BE2C (cell line): ENCODE measurements at regions not wholly inside any gene's neighbourhood (a gene's known extent, or its start where the extent isn't known, plus 50 kb on each side); places are given as distances from the start of the nearest gene placed in this dataset.

Source experiments
- DNase-seq: peaks from one replicate; pipeline ENCODE4 v3.0.0-alpha.2; 2020
- H3K27me3 ChIP-seq: fragments of 250-450 bp; sonication (Bioruptor Pico); 2 replicates; pipeline ENCODE4 v1.5.1; 2020; ENCODE audit warnings: mild to moderate bottlenecking
- H3K36me3 ChIP-seq: fragments of 250-450 bp; sonication (Bioruptor Pico); 2 replicates; pipeline ENCODE4 v1.5.1; 2020; ENCODE audit warnings: mild to moderate bottlenecking
- H3K4me1 ChIP-seq: fragments of 250-450 bp; sonication (Bioruptor Pico); 2 replicates; pipeline ENCODE4 v1.5.1; 2020
- H3K4me3 ChIP-seq: 2 replicates; pipeline ENCODE4 v1.5.1; 2011; ENCODE audit warnings: low read depth, low read length
- H3K9me3 ChIP-seq: fragments of 250-450 bp; sonication (Bioruptor Pico); 2 replicates; pipeline ENCODE4 v1.5.1; 2020
- TF ChIP-seq, protein P1 (sequence below): IDR thresholded peaks from 2 replicates; pipeline ENCODE4 v1.5.1; 2012; ENCODE audit warnings: mild to moderate bottlenecking, low read depth, low read length

- H3K27me3 ChIP-seq: no peaks in the 10 kb centered on the region
- DNase-seq: no peak
- no peaks in the 10 kb centered on the region for H3K4me1 ChIP-seq
- H3K36me3 ChIP-seq: no peaks in the 10 kb centered on the region
- H3K9me3 ChIP-seq: no peaks in the 10 kb centered on the region
- no peak overlapping the region for H3K4me3 ChIP-seq
- TF ChIP-seq, protein P1, sequence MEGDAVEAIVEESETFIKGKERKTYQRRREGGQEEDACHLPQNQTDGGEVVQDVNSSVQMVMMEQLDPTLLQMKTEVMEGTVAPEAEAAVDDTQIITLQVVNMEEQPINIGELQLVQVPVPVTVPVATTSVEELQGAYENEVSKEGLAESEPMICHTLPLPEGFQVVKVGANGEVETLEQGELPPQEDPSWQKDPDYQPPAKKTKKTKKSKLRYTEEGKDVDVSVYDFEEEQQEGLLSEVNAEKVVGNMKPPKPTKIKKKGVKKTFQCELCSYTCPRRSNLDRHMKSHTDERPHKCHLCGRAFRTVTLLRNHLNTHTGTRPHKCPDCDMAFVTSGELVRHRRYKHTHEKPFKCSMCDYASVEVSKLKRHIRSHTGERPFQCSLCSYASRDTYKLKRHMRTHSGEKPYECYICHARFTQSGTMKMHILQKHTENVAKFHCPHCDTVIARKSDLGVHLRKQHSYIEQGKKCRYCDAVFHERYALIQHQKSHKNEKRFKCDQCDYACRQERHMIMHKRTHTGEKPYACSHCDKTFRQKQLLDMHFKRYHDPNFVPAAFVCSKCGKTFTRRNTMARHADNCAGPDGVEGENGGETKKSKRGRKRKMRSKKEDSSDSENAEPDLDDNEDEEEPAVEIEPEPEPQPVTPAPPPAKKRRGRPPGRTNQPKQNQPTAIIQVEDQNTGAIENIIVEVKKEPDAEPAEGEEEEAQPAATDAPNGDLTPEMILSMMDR: no peak
Observed at GRCh38 chr2:15794608-15795134, 145.7 kb upstream of the MYCN start.

- TF ChIP-seq, protein P1: no peak
- no peak for DNase-seq
- Histone ChIP-seq H3K4me1 (no peaks in the 10 kb centered on the region), H3K27me3 (no peaks in the 10 kb centered on the region), H3K36me3 (no peaks in the 10 kb centered on the region), H3K9me3 (no peaks in the 10 kb centered on the region), H3K4me3 (no peak overlapping the region)
Observed at GRCh38 chr2:15795426-15795825, 144.9 kb upstream of the MYCN start.

DNA sequence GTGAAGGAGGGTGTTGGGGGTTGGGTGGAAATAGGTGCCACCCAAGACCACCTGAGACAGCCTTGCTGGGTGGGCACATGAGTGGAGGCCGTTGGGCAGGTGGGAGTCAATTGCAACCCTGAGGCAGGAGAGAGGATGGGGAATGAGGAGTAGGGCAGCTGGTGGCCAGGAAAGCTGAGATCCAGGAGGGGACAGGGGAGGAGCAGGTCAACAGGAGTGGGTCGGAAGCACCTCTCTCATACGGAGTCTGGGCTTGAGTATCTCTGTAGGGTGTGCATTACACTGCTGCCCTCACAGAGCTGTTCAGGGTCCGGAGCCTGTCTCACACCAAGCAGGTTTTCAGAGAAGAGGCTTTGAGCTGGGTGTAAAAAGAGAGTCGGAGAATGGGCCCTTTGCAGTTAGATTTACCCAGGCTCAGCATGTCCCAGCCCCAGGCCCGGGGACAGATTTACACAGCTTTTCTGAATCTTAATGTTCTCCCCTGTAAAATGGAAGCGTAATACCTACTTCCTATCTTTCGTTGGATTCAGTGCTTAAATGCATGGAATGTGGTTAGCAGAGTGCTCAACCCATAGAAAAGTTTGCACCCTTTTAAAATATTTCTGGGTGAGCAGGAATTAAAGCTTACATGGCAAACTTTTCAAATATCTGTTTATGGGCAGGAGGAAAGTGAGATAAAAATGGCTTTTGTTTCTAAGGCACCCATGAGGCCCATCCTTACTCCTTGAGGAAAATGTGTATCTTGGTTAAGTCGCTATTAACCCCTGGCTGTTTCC, 144.0 kb upstream of the MYCN start:
- no peaks in the 10 kb centered on the region for H3K36me3 ChIP-seq
- no peaks in the 10 kb centered on the region for H3K9me3 ChIP-seq
- H3K4me3 ChIP-seq: no peak overlapping the region
- no peaks in the 10 kb centered on the region for H3K4me1 ChIP-seq
- DNase-seq: no peak
- TF ChIP-seq, protein P1: no peak
- no peaks in the 10 kb centered on the region for H3K27me3 ChIP-seq

GRCh38 chr2:15797231-15797938, 143.0 kb upstream of the MYCN start:
- H3K27me3 ChIP-seq: no peaks in the 10 kb centered on the region
- H3K4me1 ChIP-seq: no peaks in the 10 kb centered on the region
- DNase-seq: peak; percentile 30

DNA sequence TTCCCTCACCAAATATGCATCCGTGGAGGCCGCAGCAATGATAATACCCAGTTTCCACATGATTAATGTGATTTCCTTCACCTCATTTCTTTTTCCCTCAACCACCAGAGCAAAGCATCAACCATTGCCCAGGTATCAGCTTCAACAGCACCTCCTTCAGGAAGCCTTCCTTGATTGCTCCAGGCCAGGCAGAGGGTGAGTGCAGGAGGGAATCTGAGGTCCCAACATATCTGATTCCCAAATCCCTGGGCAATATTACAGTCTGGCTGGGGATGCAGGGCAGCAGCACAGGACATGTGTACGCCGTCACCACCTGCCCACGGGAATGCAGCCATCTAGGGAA, 142.4 kb upstream of the MYCN start:
- Histone ChIP-seq H3K27me3 (no peaks in the 10 kb centered on the region), H3K4me3 (no peak overlapping the region), H3K36me3 (no peaks in the 10 kb centered on the region), H3K9me3 (no peaks in the 10 kb centered on the region), H3K4me1 (no peaks in the 10 kb centered on the region)
- DNase-seq: no peak
- TF ChIP-seq, protein P1: no peak

More at GRCh38 chr2:15797231-15797938, 143.0 kb upstream of the MYCN start:
- Histone ChIP-seq H3K9me3 (no peaks in the 10 kb centered on the region), H3K36me3 (no peaks in the 10 kb centered on the region), H3K4me3 (no peak overlapping the region)
- TF ChIP-seq, protein P1: peak; percentile 56
